SU-DHL-6 (cell line): ENCODE measurements at regions not wholly inside any gene's neighbourhood (a gene's known extent, or its start where the extent isn't known, plus 50 kb on each side); places are given as distances from the start of the nearest gene placed in this dataset.

Source experiments
- CTCF ChIP-seq: fragments of 200-600 bp; sonication (generic); IDR thresholded peaks from one replicate; pipeline ENCODE4 v1.5.1; 2017; ENCODE audit warnings: antibody characterized with exemption, mild to moderate bottlenecking, low read length, moderate library complexity; ENCODE audit not compliant: insufficient read depth, poor library complexity, severe bottlenecking
- EZH2phosphoT487 ChIP-seq: fragments of 200-600 bp; sonication (generic), shearing (Covaris generic); conservative IDR thresholded peaks from 2 replicates; pipeline ENCODE4 v1.6.1; 2018; ENCODE audit warnings: mild to moderate bottlenecking, antibody characterized with exemption, low read length, moderate library complexity, mixed read lengths

GRCh38 chr10:28796606-28797512, 119.5 kb downstream of the BAMBI start:
- TF ChIP-seq CTCF = no peak
- no peak for TF ChIP-seq EZH2phosphoT487
